Lung (tissue), 11 donors: ENCODE measurements at regions not wholly inside any gene's neighbourhood (a gene's known extent, or its start where the extent isn't known, plus 50 kb on each side); places are given as distances from the start of the nearest gene placed in this dataset.

Experiments
- ATAC-seq: fragments of 200-7000 bp; cut with Tn5 transposase; one replicate; pipeline ENCODE4 v1.9.1; 2020; ENCODE audit warnings: moderate number of reproducible peaks; ENCODE audit not compliant: insufficient read depth, low FRiP score
- DNase-seq, 3 donors: peaks; one replicate each; pipeline ENCODE4 v3.0.0-alpha.2; 2013 to 2017
- H3K27ac ChIP-seq, 2 donors: one replicate each; pipeline ENCODE4 v1.5.1; 2013; ENCODE audit warnings: mild to moderate bottlenecking in 2 of 2, moderate library complexity in 2 of 2, control low read depth in 1 of 2, inconsistent platforms in 1 of 2, low read depth in 1 of 2, low read length in 1 of 2
- H3K27me3 ChIP-seq, 3 donors: one replicate each; pipeline ENCODE4 v1.5.1; 2013; ENCODE audit warnings: low read length in 2 of 3; ENCODE audit not compliant: control insufficient read depth in 3 of 3, insufficient read depth in 3 of 3
- H3K36me3 ChIP-seq, 4 donors: one replicate each; pipeline ENCODE4 v1.5.1; 2013; ENCODE audit warnings: low read length in 4 of 4, mild to moderate bottlenecking in 1 of 4, moderate library complexity in 1 of 4; ENCODE audit not compliant: control insufficient read depth in 4 of 4, insufficient read depth in 4 of 4
- H3K4me1 ChIP-seq, 5 donors: one replicate each; pipeline ENCODE4 v1.5.1; 2013; ENCODE audit warnings: low read length in 5 of 5, mild to moderate bottlenecking in 2 of 5, moderate library complexity in 1 of 5; ENCODE audit not compliant: control insufficient read depth in 5 of 5, insufficient read depth in 5 of 5
- H3K4me3 ChIP-seq: one replicate; pipeline ENCODE4 v1.5.1; 2013; ENCODE audit warnings: mild to moderate bottlenecking, control low read depth, moderate library complexity
- H3K9ac ChIP-seq, 2 donors: one replicate each; pipeline ENCODE4 v1.5.1; 2013; ENCODE audit warnings: low read length in 2 of 2, control low read depth in 1 of 2; ENCODE audit not compliant: insufficient read depth in 1 of 2
- H3K9me3 ChIP-seq, 4 donors: one replicate each; pipeline ENCODE4 v1.5.1; 2013; ENCODE audit warnings: low read length in 3 of 4, mild to moderate bottlenecking in 1 of 4, moderate library complexity in 1 of 4; ENCODE audit not compliant: control insufficient read depth in 4 of 4, insufficient read depth in 3 of 4
- WGBS, 2 donors: extraction: QIAGEN DNeasy Blood & Tissue Kit; methylation state at CpG; one replicate each; pipeline ENCODE4 v1.1.7; 2013; 5-methylcytosine and 5-hydroxymethylcytosine counted together
- TF ChIP-seq, protein P1 (sequence below): IDR thresholded peaks from 2 replicates; pipeline ENCODE4 v1.5.1; 2012; ENCODE audit warnings: mild to moderate bottlenecking; ENCODE audit errors: control extremely low read depth, extremely low read depth
- donor health status: control.
- donor health status: control.
- donor health status: Bipolar disorder and iron deficiency.
- donor health status: healthy.
- donor health status: DM: yes; HTN: yes; CAD: no.

DNA sequence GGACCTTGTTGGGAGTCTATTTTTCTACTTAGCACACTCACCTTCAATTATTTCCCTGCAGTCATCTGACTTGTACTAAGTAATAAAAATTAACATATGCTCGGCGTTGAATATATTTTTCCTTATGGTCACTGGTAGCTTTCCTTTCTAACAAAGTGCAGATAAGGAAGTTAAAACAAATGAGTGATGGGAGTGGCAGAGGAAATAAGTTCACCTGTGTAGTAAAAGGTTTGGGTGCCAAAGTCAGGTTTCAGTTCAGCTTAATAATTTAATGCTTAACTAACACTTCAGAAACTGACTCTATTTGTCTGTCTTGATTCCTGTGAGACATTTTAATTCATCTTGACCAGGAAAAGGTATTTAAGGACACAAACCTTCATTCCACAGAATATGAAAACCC is 184.4 kb downstream of the PCDH7 start:
- TF ChIP-seq, protein P1, sequence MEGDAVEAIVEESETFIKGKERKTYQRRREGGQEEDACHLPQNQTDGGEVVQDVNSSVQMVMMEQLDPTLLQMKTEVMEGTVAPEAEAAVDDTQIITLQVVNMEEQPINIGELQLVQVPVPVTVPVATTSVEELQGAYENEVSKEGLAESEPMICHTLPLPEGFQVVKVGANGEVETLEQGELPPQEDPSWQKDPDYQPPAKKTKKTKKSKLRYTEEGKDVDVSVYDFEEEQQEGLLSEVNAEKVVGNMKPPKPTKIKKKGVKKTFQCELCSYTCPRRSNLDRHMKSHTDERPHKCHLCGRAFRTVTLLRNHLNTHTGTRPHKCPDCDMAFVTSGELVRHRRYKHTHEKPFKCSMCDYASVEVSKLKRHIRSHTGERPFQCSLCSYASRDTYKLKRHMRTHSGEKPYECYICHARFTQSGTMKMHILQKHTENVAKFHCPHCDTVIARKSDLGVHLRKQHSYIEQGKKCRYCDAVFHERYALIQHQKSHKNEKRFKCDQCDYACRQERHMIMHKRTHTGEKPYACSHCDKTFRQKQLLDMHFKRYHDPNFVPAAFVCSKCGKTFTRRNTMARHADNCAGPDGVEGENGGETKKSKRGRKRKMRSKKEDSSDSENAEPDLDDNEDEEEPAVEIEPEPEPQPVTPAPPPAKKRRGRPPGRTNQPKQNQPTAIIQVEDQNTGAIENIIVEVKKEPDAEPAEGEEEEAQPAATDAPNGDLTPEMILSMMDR = no peak
- peaks cover 0 to 5% (median 0%) of the 10 kb centered on the region in 5 donors for H3K4me1 ChIP-seq
- no peak overlapping the region for H3K4me3 ChIP-seq
- no peaks in the 10 kb centered on the region for H3K9me3 ChIP-seq
- H3K36me3 ChIP-seq = no peaks in the 10 kb centered on the region
- H3K27me3 ChIP-seq = no peaks in the 10 kb centered on the region
- ATAC-seq = no peak
- peak in 1 of 3 donors; percentile 26 for DNase-seq
- no peak overlapping the region for H3K9ac ChIP-seq
- no peak overlapping the region for H3K27ac ChIP-seq
- 67 to 73% methylated on average over 2 of the region's 2 CpGs for WGBS, 2 donors

DNA sequence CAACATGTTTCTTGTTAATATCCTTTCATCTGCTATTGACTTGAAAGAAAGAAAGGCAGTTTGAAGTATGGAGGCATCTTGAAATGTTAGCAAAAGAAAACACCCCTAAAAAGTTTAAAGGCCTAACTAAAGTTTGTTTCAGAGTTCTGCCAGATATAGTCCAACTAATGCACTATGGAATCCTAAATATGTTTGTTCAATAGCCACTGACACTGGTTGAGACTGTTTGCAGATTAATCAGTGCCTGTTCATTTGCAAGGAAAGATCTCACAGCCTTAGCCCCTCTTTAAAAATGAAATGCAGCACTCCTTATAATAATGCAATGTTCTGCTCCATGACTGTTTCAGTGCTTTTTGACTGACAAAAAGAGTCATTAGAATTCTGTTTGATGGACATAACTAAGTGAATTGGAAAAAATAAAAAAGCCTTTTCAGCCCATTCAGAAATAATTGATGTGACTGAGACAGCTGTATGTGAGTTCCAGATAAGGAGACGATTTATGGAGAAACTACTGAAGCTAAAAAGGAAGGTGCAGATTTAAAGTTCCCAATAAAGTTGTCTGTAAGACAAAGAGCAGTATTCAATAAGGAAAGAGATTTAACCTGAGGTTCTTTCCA is 192.0 kb downstream of the PCDH7 start:
- no peak overlapping the region for H3K27ac ChIP-seq
- no peak overlapping the region for H3K4me3 ChIP-seq
- no peaks in the 10 kb centered on the region for H3K36me3 ChIP-seq
- no peaks in the 10 kb centered on the region for H3K9me3 ChIP-seq
- no peak overlapping the region for H3K9ac ChIP-seq
- WGBS, 2 donors = 9 to 16% methylated on average over 1 of the region's 1 CpG
- peaks cover 0 to 7% (median 0%) of the 10 kb centered on the region in 5 donors for H3K4me1 ChIP-seq
- TF ChIP-seq, protein P1 = no peak
- ATAC-seq = no peak
- no peak for DNase-seq
- no peaks in the 10 kb centered on the region for H3K27me3 ChIP-seq

DNA sequence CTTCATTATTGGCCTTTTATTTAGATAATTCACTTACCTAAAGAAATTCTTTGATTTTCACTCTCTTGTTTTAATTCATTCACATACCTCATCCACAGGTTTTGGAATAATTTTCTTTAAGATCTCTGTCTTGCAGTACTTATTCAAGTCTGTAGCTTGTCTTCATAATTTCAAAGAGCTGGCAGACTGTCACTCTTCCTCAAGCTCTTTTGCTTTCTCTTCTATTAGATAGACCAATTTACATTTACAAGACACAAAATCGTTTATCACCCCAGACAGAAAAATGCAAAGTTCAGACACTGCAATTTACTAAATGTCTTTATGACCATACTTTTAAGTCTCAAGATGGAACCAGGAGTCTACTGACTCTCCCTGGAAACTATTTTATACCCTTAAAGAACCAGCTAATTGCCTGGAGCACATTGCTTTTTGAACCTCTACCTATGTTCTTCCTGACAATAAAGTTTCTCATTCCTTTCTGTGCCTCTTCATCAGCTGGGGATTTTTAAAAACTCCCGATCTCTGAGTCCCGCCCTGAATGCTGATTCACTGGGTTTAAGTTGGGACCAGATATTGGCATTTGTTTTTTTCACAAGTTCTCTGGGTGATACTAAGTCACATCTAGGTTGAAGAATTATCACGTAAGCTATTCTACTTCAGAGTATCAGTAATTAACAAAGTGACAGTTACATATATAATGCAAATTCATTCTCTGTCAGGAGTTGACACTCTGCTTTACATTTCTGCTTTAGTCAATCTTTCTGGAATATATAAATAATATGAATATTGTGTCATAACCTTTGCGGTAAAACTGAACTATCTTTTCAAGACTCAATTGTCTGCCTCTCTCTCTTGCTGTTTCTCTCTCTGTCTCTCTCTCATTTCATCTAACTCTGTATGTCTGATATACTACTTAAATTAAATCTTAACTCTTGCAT is 196.4 kb downstream of the PCDH7 start:
- TF ChIP-seq, protein P1 = no peak
- DNase-seq (no peak), ATAC-seq (no peak)
- Histone ChIP-seq H3K4me3 (no peak overlapping the region), H3K9ac (no peak overlapping the region), H3K27ac (no peak overlapping the region), H3K36me3 (peaks cover 0 to 5% (median 0%) of the 10 kb centered on the region in 4 donors), H3K9me3 (no peaks in the 10 kb centered on the region), H3K27me3 (no peaks in the 10 kb centered on the region), H3K4me1 (peaks cover 0 to 7% (median 0%) of the 10 kb centered on the region in 5 donors)
- 87 to 88% methylated on average over 5 of the region's 5 CpGs for WGBS, 2 donors
